ENCODE measurements at regions not wholly inside any gene's neighbourhood (a gene's known extent, or its start where the extent isn't known, plus 50 kb on each side); places are given as distances from the start of the nearest gene placed in this dataset.

DNA sequence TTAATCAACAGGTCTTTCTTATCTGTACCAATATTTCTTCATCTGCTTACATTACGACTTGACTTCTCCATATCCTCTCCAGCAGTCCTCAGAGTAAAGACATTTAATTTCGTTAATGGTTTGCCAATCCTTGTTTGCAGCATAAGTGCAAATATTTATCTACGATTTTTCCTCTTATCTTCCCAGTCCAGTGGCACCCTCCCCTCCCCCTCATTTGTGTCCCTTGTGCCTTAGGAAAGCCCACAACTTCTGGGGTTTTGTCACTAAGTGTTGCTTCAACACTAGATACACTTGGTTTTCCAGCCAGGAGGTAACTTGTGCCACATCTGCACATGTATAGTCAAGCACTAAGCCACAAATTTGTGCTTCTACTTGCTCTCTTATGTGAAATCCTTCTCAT, 327.2 kb downstream of the CBLN4 start:
- no peak for TF ChIP-seq ZFP30 (CRISPR knock-in tag; IDR thresholded peaks at IDR 0.05)
- TF ChIP-seq ZNF70 (CRISPR knock-in tag; IDR thresholded peaks at IDR 0.05) = no peak
- no peak for TF ChIP-seq TCF4 (CRISPR knock-in tag; IDR thresholded peaks at IDR 0.05; ENCODE audit: borderline replicate concordance)
- no peak for TF ChIP-seq ZNF8 (CRISPR knock-in tag; IDR thresholded peaks at IDR 0.05)
- no peak for TF ChIP-seq ZFP3 (CRISPR knock-in tag; IDR thresholded peaks at IDR 0.05)
- no peak for TF ChIP-seq SNAI2 (CRISPR knock-in tag; IDR thresholded peaks at IDR 0.05)
- TF ChIP-seq, protein P1, sequence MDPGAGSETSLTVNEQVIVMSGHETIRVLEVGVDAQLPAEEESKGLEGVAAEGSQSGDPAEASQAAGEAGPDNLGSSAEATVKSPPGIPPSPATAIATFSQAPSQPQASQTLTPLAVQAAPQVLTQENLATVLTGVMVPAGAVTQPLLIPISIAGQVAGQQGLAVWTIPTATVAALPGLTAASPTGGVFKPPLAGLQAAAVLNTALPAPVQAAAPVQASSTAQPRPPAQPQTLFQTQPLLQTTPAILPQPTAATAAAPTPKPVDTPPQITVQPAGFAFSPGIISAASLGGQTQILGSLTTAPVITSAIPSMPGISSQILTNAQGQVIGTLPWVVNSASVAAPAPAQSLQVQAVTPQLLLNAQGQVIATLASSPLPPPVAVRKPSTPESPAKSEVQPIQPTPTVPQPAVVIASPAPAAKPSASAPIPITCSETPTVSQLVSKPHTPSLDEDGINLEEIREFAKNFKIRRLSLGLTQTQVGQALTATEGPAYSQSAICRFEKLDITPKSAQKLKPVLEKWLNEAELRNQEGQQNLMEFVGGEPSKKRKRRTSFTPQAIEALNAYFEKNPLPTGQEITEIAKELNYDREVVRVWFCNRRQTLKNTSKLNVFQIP (CRISPR knock-in tag; IDR thresholded peaks at IDR 0.05; ENCODE audit: borderline replicate concordance, low read depth) = no peak

Data from SK-N-SH treated with all-trans-retinoic acid at 6 μM for 48 hours (cell line).